ENCODE measurements at regions not wholly inside any gene's neighbourhood (a gene's known extent, or its start where the extent isn't known, plus 50 kb on each side); places are given as distances from the start of the nearest gene placed in this dataset.

DNA sequence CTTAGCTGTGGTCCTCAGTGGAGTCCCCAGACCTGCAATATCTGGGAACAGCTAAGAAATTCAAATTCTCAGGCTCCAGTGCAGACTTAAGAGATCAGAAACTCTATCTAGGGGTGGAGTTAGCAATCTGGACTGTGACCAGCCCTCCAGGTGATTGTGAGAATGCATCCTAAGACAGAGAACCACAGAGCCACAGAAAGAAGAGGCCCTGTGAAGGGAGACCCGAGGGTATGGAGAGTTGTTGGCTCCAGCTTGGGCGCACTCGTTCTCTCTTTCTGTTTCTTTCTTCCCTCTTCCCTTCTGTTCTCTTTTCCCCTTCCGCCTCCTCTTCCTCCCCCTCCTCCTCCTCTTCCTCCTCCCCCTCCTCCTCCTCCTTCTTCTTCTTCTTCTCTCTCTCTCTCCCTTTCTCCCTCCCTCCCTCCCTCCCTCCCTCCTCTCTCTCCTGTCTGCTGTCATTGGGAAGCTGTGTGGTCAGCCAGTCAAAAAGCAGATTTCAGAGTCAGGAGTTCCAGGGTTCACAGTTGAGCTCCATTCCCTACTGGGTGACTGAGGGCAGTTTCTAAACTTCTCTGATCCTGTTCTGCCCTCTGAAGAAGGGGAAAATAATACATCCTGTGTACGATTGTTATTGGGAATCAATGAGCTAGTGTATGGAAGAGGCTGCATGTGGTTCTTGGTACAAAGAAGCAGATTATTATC lies 62.1 kb upstream of the STEAP1B start:
- no peak for DNase-seq (ENCODE audit: low read depth)

DNA sequence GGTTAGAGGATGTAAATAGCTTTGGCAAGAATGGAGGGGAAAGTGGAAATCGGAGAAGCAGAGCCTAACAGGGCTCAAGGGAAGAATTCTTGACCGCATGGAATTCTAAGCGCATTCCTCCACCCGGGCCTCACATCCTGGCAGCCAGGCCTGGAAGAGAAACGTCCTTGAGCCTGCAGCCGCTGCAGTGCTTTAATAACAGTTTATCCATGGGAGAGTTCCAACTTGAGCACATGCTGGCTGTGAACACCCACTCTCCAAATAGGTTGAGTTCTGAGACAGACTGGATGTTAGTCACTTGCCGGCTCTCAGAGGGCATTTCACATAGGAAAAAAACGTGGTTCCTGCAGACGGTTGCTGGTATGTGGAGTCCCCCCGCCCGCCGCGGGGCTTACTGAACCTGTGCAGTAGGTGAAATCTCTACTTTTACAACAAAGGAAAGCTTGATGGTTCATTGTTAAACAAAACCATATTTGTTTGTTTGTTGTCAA lies 61.4 kb upstream of the STEAP1B start:
- DNase-seq (ENCODE audit: low read depth) = no peak

DNA sequence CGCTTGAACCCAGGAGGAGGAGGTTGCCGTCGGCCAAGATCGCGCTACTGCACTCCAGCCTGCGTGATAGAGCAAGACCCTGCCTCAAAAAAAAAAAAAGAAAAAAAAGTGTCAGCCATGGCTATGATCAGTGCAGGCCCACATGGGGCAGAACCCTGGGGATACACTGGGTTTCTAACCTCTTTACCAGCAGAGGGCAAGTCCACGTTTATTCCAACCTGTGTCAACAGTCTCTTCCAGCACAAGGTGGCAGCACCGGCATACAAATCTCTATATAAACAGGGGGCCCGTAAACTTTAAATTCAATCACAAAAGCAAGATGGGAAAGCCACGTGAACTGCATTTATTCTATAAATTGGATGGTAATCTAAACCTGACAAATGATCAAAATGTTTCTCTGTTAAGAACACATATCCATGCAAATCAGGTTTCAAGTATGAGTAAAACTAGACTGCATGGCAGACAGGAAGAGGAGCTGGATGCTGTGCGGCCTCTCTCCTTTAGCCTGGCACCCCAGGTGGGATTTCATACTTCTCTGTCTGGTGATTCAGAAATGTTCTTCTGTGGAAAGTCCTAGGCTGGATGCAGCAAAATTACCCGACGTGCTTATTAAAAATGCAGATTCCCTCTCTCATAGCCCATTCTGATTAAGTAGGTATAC lies 60.0 kb upstream of the STEAP1B start:
- peak; percentile 29 for DNase-seq (ENCODE audit: low read depth)

DNA sequence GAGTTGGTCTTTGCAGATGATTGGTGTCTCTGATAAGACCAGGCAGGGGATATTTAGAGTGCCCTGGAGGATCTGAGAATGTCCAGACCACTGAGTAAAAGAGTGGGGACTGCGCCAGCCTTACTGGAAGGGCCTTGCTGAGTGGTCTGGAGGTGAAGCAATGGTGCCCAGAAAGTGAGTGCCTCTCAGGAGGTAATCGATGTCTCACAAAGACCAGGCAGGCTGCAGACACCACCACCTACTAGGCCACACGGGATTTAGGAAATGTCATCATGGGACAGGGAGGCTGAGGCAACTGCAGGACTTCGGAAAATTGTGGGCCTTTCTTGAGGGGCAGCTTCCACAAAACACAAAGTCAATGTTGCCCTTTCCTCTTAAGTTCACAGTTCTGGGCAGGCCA lies 57.2 kb upstream of the STEAP1B start:
- no peak for DNase-seq (ENCODE audit: low read depth)

DNA sequence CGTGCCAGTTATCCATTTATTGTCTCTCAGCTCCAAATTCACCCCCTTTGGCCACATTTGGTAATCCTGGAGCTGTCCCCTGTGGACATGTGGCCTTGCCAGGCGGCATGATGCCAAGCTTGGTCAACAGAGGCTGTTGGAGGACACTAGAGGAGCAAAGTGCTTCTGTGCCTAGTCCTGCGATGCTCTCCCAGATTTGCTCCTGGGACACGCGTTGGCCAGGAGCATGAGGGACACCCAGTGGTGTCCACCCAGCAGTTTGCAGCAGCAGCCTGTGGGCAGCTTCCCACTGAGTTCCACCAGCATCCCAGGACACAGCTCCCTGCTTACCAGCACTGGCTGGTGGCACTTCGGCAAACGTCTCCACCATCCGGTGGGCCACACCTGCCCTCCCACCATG lies 55.5 kb upstream of the STEAP1B start:
- DNase-seq (ENCODE audit: low read depth) = no peak

DNA sequence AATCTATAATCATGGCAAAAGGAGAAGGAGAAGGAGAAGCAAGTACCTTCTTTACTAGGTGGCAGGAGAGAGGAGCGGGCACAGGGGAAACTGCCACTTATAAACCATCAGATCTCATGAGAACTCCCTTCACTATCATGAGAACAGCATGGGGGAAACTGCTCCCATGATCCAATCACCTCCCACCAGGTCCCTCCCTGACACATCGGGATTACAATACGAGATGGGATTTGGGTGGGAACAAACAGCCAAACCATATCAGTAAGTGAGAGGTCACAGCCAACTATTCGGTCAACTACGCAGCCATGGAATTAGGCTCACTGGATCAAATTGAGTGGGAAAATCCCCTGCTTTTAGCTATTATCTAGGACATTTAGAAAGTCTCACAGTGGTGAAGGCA lies 54.2 kb upstream of the STEAP1B start:
- no peak for DNase-seq (ENCODE audit: low read depth)

DNA sequence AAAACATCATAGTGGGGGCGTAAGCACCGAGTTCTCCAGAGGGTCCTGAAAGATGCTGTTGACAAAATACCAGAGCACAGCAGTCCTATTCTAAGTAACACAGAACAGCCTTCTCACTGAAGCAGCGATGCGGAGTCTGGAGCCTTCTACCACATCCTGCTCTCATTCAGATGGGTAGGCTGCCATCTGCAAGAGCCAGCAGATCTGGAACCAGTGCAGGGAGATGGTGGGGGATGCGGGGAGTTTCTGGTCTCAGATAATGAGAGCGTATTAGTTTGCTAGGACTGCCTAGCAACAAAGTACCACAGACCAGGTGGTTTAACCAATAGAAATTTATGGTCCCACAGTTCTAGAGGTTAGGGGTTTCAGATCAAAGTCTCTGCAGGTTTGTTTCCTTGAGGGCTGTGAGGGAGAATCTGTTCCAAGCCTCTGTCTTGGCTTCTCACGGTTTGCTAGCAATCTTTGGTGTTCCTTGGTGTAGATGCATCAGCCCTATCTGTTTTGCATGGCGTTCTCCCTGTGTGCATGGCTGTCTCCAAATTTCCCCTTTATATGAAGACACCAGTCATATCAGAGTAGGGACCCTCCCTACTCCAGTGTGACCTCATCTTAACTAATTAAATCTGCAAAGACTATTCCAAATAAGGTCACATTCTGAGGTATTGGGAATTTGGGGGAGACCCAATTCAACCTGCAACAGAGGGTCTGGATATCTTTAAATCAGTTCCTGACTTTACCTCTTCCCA lies 52.0 kb upstream of the STEAP1B start:
- DNase-seq (ENCODE audit: low read depth) = no peak

DNA sequence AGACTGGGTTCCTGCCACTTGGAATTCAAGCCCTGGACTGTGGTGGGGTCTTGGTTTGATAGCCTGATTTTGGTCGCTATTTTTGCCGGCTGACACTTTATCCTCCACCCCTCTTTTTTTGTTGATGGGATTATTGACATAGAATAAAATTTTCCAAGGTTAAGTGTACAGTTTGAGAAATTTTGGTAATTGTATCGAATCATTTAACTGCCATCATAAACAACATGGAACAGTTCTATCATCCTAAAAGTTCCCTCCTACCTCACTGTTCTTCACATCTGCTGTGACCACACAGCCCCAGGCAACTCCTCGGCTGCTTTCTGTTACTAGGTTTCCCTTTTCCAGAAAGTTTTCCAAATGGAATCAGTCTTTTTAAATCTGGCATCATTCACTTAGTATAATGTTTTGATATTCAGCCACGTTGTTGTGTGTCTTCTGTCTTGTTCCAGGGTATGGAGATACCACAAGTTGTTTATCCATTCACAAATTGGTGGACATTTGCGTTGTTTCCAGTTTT lies 50.6 kb upstream of the STEAP1B start:
- no peak for DNase-seq (ENCODE audit: low read depth)

DNA sequence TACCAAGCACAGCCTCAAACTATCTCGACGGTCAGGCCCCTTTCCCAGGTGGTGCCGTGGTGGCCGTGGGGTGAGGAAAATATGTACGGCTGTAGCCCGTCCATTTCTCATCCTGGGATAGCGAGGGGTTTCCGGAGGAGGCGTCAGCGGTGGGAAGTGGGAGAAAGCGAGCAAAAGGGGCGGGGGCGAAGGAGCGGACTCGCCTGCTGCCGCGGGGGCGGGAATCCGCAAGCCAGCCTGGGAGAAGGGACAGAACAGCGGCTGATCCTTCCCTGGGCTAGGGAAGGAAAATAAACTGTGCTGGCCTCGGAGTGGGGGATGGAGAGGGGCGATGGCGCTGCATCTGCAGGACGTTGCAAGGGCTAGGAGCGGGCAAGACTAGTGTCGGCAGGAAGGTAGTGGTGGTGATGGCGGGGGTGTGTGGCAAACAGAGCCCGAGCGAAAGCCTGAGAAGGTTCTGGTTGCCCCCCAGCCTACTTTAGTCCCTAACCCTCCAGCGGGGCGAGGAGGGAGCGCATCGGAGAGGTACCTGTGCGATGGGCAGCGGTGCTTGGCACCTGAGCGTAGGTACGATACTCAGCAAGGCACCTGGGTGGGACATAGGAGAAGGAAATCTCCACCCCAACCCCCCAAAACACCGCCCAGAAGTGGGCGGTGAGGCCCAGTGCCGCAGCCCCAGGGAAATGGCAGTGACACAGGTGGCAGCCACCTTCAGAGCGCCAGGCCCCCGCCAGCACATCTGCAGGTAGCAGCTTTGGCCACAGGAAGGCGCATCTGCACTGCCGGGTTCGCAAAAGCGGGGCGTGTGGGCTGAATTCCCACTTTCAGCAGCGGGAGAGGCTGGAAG lies 49.9 kb upstream of the STEAP1B start:
- DNase-seq (ENCODE audit: low read depth) = no peak

All from activated T-helper 1 cell treated with Interleukin-2 at 50 U/mL for 16 hours (primary cell).